Nephron progenitor cell (in vitro differentiated cells): ENCODE measurements at regions not wholly inside any gene's neighbourhood (a gene's known extent, or its start where the extent isn't known, plus 50 kb on each side); places are given as distances from the start of the nearest gene placed in this dataset.

ENCODE experiments used
- DNase-seq: peaks from one replicate; pipeline ENCODE4 v3.0.0; 2021
- H3K27ac Mint-ChIP-seq: 2 replicates; pipeline ENCODE4 v1.8.0; 2021; ENCODE audit warnings: mild to moderate bottlenecking, moderate library complexity, mixed read lengths
- H3K27me3 Mint-ChIP-seq: 2 replicates; pipeline ENCODE4 v1.8.0; 2021; ENCODE audit warnings: mild to moderate bottlenecking, low read depth, mixed read lengths; ENCODE audit not compliant: poor library complexity
- H3K36me3 Mint-ChIP-seq: 2 replicates; pipeline ENCODE4 v1.8.0; 2021; ENCODE audit warnings: low read depth, mixed read lengths
- H3K4me1 Mint-ChIP-seq: 2 replicates; pipeline ENCODE4 v1.8.0; 2021; ENCODE audit warnings: mixed read lengths
- H3K4me3 Mint-ChIP-seq: 2 replicates; pipeline ENCODE4 v1.8.0; 2021; ENCODE audit warnings: mild to moderate bottlenecking, moderate library complexity, mixed read lengths
- H3K9me3 Mint-ChIP-seq: 2 replicates; pipeline ENCODE4 v1.8.0; 2021; ENCODE audit warnings: mild to moderate bottlenecking, moderate library complexity, mixed read lengths
- TF ChIP-seq, protein P1 (sequence below): fragments of 200-600 bp; sonication (generic); IDR thresholded peaks from 2 replicates; pipeline ENCODE4 v1.5.0; 2021; ENCODE audit warnings: antibody characterized with exemption

DNA sequence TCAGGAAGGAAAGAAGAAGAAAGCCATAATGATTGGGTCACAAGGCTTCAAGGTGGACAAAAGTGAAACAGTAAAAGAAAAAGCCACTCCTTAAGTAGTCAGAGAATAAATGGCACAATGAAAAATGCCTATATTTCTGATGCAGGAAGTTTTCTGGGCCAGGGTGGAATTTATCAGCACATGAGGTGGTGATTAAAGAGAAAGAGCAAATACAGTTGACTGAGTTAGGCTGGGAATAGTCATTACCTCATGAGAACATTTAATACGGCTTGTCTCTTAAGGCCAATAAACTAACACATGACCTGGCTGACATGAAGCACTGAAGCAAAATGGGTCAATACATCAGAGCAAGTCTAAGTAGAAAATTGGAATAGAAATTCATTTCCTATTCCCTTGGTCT, 499.7 kb downstream of the TMTC2 start:
- no peak overlapping the region for H3K4me3 Mint-ChIP-seq
- TF ChIP-seq, protein P1, sequence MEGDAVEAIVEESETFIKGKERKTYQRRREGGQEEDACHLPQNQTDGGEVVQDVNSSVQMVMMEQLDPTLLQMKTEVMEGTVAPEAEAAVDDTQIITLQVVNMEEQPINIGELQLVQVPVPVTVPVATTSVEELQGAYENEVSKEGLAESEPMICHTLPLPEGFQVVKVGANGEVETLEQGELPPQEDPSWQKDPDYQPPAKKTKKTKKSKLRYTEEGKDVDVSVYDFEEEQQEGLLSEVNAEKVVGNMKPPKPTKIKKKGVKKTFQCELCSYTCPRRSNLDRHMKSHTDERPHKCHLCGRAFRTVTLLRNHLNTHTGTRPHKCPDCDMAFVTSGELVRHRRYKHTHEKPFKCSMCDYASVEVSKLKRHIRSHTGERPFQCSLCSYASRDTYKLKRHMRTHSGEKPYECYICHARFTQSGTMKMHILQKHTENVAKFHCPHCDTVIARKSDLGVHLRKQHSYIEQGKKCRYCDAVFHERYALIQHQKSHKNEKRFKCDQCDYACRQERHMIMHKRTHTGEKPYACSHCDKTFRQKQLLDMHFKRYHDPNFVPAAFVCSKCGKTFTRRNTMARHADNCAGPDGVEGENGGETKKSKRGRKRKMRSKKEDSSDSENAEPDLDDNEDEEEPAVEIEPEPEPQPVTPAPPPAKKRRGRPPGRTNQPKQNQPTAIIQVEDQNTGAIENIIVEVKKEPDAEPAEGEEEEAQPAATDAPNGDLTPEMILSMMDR, result no peak
- H3K4me1 Mint-ChIP-seq, result peaks cover 5% of the 10 kb centered on the region
- no peaks in the 10 kb centered on the region for H3K36me3 Mint-ChIP-seq
- H3K9me3 Mint-ChIP-seq, result no peaks in the 10 kb centered on the region
- H3K27me3 Mint-ChIP-seq, result no peaks in the 10 kb centered on the region
- no peak for DNase-seq
- no peak overlapping the region for H3K27ac Mint-ChIP-seq

DNA sequence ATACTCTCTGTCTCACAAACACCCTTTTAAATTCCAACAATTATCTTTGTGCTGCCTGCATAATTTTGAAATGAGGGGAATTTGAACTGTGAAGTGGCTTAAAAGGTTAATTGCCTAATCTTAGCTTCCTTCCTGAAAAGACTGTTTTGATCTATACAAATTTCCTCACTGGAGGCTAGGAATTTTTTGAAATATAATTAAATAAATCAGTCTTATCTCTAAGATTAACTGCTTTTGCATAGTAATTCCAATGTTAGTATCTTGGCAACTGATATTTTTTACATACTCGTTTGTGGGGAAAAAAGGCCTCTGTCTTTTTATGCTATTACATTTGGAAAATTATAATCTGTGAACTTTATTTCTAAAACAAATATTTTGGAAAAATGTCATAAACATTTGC, 498.5 kb downstream of the TMTC2 start:
- H3K9me3 Mint-ChIP-seq, result no peaks in the 10 kb centered on the region
- H3K4me1 Mint-ChIP-seq, result peaks cover 5% of the 10 kb centered on the region
- no peak for DNase-seq
- no peaks in the 10 kb centered on the region for H3K36me3 Mint-ChIP-seq
- no peaks in the 10 kb centered on the region for H3K27me3 Mint-ChIP-seq
- TF ChIP-seq, protein P1, result no peak
- no peak overlapping the region for H3K27ac Mint-ChIP-seq
- H3K4me3 Mint-ChIP-seq, result no peak overlapping the region
